D721Med (cell line): ENCODE measurements at regions not wholly inside any gene's neighbourhood (a gene's known extent, or its start where the extent isn't known, plus 50 kb on each side); places are given as distances from the start of the nearest gene placed in this dataset.

Experiments
- DNase-seq: peaks from one replicate; pipeline ENCODE4 v3.0.0; 2011; ENCODE audit warnings: low spot score; ENCODE audit not compliant: insufficient read length
- FAIRE-seq: peaks from 2 replicates; lab custom pipeline; 2011; peaks lifted over from hg19 to GRCh38; lab: Jason Lieb, UNC
- TF ChIP-seq, protein P1 (sequence below): IDR thresholded peaks from 2 replicates; pipeline ENCODE4 v1.5.1; 2012; ENCODE audit warnings: mild to moderate bottlenecking, control low read depth; ENCODE audit not compliant: insufficient read depth; ENCODE audit errors: missing control alignments

DNA sequence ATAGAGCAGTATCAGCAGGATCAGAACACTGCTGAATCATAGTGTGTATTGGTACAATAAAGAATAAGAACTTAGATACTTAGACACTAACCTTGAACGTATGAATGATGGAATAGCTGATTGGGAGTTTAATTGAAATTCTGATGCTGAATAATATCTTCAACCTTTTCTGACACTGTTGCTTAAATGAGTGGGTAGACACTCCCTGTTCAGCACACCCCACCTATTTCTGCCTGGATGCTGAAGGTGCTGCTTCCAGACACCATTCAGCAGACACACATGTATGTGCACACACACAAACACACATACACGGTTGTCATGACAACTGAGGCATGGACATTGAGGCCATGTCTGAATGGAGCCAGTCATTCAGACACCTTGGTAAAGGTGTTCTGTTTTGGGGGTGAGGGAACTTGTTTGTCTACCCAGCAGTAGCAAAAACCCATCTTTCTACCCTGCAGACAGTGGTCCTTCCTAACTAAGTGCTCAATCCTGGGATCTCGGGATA is 54.3 kb downstream of the TMEM215 start:
- no peak for FAIRE-seq
- TF ChIP-seq, protein P1, sequence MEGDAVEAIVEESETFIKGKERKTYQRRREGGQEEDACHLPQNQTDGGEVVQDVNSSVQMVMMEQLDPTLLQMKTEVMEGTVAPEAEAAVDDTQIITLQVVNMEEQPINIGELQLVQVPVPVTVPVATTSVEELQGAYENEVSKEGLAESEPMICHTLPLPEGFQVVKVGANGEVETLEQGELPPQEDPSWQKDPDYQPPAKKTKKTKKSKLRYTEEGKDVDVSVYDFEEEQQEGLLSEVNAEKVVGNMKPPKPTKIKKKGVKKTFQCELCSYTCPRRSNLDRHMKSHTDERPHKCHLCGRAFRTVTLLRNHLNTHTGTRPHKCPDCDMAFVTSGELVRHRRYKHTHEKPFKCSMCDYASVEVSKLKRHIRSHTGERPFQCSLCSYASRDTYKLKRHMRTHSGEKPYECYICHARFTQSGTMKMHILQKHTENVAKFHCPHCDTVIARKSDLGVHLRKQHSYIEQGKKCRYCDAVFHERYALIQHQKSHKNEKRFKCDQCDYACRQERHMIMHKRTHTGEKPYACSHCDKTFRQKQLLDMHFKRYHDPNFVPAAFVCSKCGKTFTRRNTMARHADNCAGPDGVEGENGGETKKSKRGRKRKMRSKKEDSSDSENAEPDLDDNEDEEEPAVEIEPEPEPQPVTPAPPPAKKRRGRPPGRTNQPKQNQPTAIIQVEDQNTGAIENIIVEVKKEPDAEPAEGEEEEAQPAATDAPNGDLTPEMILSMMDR = no peak

DNA sequence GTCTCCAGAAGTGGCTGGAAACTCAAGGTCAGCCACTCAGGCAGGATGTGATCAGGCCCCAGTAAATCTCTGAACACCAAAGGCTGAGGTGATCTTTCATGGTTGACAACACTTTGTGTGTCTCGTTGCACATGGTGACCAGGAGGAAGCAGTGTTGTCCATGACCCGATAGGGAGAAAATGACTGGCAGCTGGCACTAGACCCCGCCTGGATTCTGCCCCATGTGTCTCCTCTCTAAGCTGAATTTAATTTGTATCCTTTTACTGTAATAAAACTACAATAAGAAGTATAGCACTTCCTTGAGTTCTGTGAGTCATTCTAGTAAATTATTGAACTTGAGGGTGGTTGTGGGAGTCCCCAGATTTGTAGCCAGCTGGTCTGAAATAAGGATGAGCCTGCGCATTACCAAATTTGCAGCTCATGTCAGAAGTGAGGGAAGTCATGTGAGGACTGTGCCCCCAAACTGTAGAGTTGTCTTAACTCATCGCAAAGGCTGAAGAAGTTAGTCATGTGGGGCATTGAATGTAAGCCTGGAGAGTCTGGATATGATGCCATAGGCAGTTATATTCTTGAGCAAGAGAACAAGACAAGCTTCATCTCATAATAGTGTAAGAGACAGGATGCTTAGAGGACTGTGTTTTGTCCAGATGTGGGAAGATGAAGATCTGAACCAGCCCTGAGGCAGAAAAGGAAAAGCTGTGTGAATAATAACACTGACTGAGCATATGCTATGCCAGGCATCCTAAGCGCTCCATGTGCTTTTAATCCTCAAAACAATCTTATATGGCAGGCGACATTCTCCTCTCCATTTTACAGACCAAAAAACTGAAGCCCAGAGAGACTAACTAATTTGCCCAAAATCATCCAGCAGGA is 55.9 kb downstream of the TMEM215 start:
- FAIRE-seq (no peak), DNase-seq (no peak)
- TF ChIP-seq, protein P1 = no peak

More for the DNA sequence above, 54.3 kb downstream of the TMEM215 start:
- DNase-seq = no peak

- FAIRE-seq (peak; percentile 41), DNase-seq (no peak)
- TF ChIP-seq, protein P1 = no peak
Measured at GRCh38 chr9:32841314-32841713, 58.0 kb downstream of the TMEM215 start.

GRCh38 chr9:32843295-32843694 is 60.0 kb downstream of the TMEM215 start:
- FAIRE-seq = no peak
- DNase-seq = no peak

DNA sequence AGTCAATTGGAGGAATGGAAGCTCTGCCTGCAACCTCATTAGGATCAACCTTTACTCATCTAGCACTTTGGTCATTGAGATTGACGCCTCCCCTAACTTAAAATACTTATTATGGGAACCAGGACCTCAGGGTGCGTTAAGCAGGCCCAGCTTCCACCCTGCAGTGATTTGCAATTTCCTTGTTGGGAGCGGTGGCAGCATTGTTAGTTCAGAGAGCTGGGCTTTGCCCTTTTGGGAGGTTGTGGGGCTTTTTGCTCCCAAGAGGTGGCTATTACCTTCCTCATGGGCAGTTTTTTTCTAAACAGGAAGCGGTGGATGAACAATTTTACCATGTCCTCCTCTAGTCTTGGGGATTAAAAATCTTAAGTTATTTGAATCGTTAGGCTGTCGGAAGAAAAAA is 60.9 kb downstream of the TMEM215 start:
- DNase-seq (no peak), FAIRE-seq (no peak)
- TF ChIP-seq, protein P1 = no peak

More at GRCh38 chr9:32843295-32843694, 60.0 kb downstream of the TMEM215 start:
- TF ChIP-seq, protein P1 = no peak

DNA sequence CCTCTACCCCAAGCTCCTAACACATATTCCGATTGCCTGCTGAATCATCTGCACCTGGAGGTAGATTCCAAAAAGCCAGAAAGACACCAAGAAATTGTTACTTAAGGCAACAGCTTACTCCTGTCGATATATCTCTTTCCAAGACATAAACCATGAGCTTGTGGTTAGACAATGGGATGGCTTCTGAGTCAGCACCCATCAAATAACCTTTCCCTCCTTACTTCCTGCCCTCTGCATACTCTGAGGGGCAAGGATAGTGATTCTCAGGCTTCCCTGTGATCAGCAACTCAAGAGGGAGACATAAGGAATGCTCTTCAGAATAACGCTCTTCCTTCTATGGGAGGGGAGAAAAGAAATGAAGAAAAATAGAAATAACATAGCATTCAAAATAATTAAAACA is 70.9 kb downstream of the TMEM215 start:
- no peak for FAIRE-seq
- TF ChIP-seq, protein P1 = no peak
- DNase-seq = no peak

- DNase-seq (no peak), FAIRE-seq (no peak)
- TF ChIP-seq, protein P1 = no peak
Measured at GRCh38 chr9:32855752-32856151, 72.4 kb downstream of the TMEM215 start.
